ENCODE measurements at regions not wholly inside any gene's neighbourhood (a gene's known extent, or its start where the extent isn't known, plus 50 kb on each side); places are given as distances from the start of the nearest gene placed in this dataset.

DNA sequence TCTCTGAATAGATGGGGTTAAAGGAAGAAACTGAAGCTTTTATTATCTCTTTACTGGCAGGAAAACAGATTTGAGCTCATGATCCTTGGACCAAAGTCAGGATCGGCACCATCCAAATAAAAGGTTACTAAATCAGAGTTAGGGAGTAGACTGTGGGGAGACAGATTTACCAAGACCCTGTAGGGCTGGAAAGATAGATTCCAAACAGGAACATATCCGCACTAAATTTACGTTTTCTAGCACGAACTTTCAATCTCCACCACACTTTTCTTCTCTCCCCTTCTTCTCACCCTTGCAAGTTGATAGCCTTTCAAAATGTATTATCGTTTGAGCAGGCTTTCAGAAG lies 120.0 kb upstream of the HMHB1 start:
- TF ChIP-seq FOXP2 (optimal IDR thresholded peaks at IDR 0.05; ENCODE audit: control extremely low read depth, extremely low read length, insufficient read depth) (no peak), EZH2 (IDR thresholded peaks at IDR 0.05) (no peak)

All from SK-N-MC (cell line).